GM23248 (cell line): ENCODE measurements at regions not wholly inside any gene's neighbourhood (a gene's known extent, or its start where the extent isn't known, plus 50 kb on each side); places are given as distances from the start of the nearest gene placed in this dataset.

Experiments used
- DNase-seq: peaks from one replicate; pipeline ENCODE4 v3.0.0-alpha.2; 2015
- H2AFZ ChIP-seq: fragments of 200-600 bp; sonication (generic); 2 replicates; pipeline ENCODE4 v1.6.1; 2016; ENCODE audit warnings: antibody characterized with exemption
- H3F3A ChIP-seq: fragments of 200-600 bp; sonication (generic); 2 replicates; pipeline ENCODE4 v1.6.1; 2016; ENCODE audit warnings: mild to moderate bottlenecking, antibody characterized with exemption, mixed run types; ENCODE audit not compliant: insufficient read depth
- H3K27ac ChIP-seq: fragments of 200-600 bp; sonication (generic); 2 replicates; pipeline ENCODE4 v1.5.1; 2016; ENCODE audit warnings: mild to moderate bottlenecking
- H3K27me3 ChIP-seq: fragments of 200-600 bp; sonication (generic); replicated peaks from 2 replicates; pipeline ENCODE4 v1.6.1; 2016; ENCODE audit warnings: mild to moderate bottlenecking; ENCODE audit not compliant: insufficient read depth
- H3K36me3 ChIP-seq: fragments of 200-600 bp; sonication (generic); 2 replicates; pipeline ENCODE4 v1.6.1; 2016; ENCODE audit warnings: low read depth, mild to moderate bottlenecking
- H3K4me1 ChIP-seq: fragments of 200-600 bp; sonication (generic); 2 replicates; pipeline ENCODE4 v1.6.1; 2016; ENCODE audit warnings: mild to moderate bottlenecking; ENCODE audit not compliant: insufficient read depth
- H3K4me2 ChIP-seq: fragments of 200-600 bp; sonication (generic); one replicate; pipeline ENCODE4 v1.6.1; 2016; ENCODE audit warnings: mild to moderate bottlenecking; ENCODE audit not compliant: unreplicated experiment
- H3K4me3 ChIP-seq: fragments of 200-600 bp; sonication (generic); 2 replicates; pipeline ENCODE4 v1.5.1; 2016; ENCODE audit warnings: mild to moderate bottlenecking
- H3K79me2 ChIP-seq: fragments of 200-600 bp; sonication (generic); 2 replicates; pipeline ENCODE4 v1.6.1; 2016; ENCODE audit warnings: mild to moderate bottlenecking; ENCODE audit not compliant: insufficient read depth
- H3K9ac ChIP-seq: fragments of 200-600 bp; sonication (generic); 2 replicates; pipeline ENCODE4 v1.6.1; 2016; ENCODE audit warnings: mild to moderate bottlenecking
- H3K9me2 ChIP-seq: fragments of 200-600 bp; sonication (generic); 2 replicates; pipeline ENCODE4 v1.6.1; 2016; ENCODE audit warnings: mixed run types, mild to moderate bottlenecking, moderate library complexity; ENCODE audit not compliant: insufficient read depth
- H3K9me3 ChIP-seq: fragments of 200-600 bp; sonication (generic); one replicate; pipeline ENCODE4 v1.6.1; 2017; ENCODE audit warnings: low read depth
- H4K20me1 ChIP-seq: fragments of 200-600 bp; sonication (generic); 2 replicates; pipeline ENCODE4 v1.6.0; 2016; ENCODE audit not compliant: insufficient read depth
- EZH2 ChIP-seq: fragments of 200-600 bp; sonication (generic); IDR thresholded peaks from 2 replicates; pipeline ENCODE4 v1.6.1; 2018; ENCODE audit warnings: antibody characterized with exemption, mild to moderate bottlenecking; ENCODE audit not compliant: insufficient read depth, poor library complexity, severe bottlenecking
- EZH2phosphoT487 ChIP-seq: fragments of 200-600 bp; sonication (generic); IDR thresholded peaks from 2 replicates; pipeline ENCODE4 v1.6.1; 2018; ENCODE audit warnings: antibody characterized with exemption, moderate library complexity, mild to moderate bottlenecking, low read depth; ENCODE audit not compliant: insufficient read depth
- WGBS, 2 experiments: methylation state at CpG; one replicate each; pipeline ENCODE4 v1.1.6; 2015 to 2017; ENCODE audit warnings: low lambda C conversion rate in 2 of 2, low coverage in 1 of 2; ENCODE audit errors: missing lambda C conversion rate in 2 of 2; 5-methylcytosine and 5-hydroxymethylcytosine counted together
- in situ Hi-C: fragments of 300-500 bp; cut with MboI; formaldehyde crosslinking; loops from 2 replicates; pipeline ENCODE4 v1.15.0; 2020

GRCh38 chr10:58888957-58889356 lies 287.5 kb upstream of the PHYHIPL start:
- no peak overlapping the region for H3K4me3 ChIP-seq
- no peaks in the 10 kb centered on the region for H3K27me3 ChIP-seq
- H4K20me1 ChIP-seq, result no peaks in the 10 kb centered on the region
- H3K27ac ChIP-seq, result no peak overlapping the region
- H3K79me2 ChIP-seq, result no peaks in the 10 kb centered on the region
- no peaks in the 10 kb centered on the region for H3K9me3 ChIP-seq
- H3K4me2 ChIP-seq, result no peak overlapping the region
- no peak for TF ChIP-seq EZH2
- TF ChIP-seq EZH2phosphoT487, result no peak
- H3K9ac ChIP-seq, result no peak overlapping the region
- peaks cover 9% of the 10 kb centered on the region for H3K4me1 ChIP-seq
- no peaks in the 10 kb centered on the region for H3F3A ChIP-seq
- DNase-seq, result no peak
- H3K36me3 ChIP-seq, result no peaks in the 10 kb centered on the region
- H3K9me2 ChIP-seq, result no peaks in the 10 kb centered on the region
- no peak overlapping the region for H2AFZ ChIP-seq
- in situ Hi-C loops, result no loop called here
- WGBS, 2 experiments, result 95 to 98% methylated on average over 3 of the region's 3 CpGs

- Histone ChIP-seq H3K36me3 (no peaks in the 10 kb centered on the region), H3K4me2 (peak overlapping the region; percentile 32), H3K9me3 (no peaks in the 10 kb centered on the region), H3K4me1 (peaks cover 9% of the 10 kb centered on the region), H3K27ac (no peak overlapping the region), H2AFZ (peak overlapping the region; percentile 37; the same call in 1 of the 2 replicates), H3F3A (no peaks in the 10 kb centered on the region), H3K27me3 (no peaks in the 10 kb centered on the region), H3K9me2 (no peaks in the 10 kb centered on the region), H3K4me3 (no peak overlapping the region), H3K9ac (no peak overlapping the region), H3K79me2 (no peaks in the 10 kb centered on the region), H4K20me1 (no peaks in the 10 kb centered on the region)
- in situ Hi-C loops, result no loop called here
- TF ChIP-seq EZH2phosphoT487 (no peak), EZH2 (no peak)
- 27 to 34% methylated on average over 3 of the region's 3 CpGs for WGBS, 2 experiments
- peak; percentile 34 for DNase-seq
Measured at GRCh38 chr10:58892031-58892531, 284.4 kb upstream of the PHYHIPL start.

- WGBS, 2 experiments, result 94% methylated on average over 2 of the region's 2 CpGs
- DNase-seq, result no peak
- Histone ChIP-seq H3K9me2 (no peaks in the 10 kb centered on the region), H2AFZ (no peak overlapping the region), H3K27me3 (no peaks in the 10 kb centered on the region), H3K4me3 (no peak overlapping the region), H3F3A (no peaks in the 10 kb centered on the region), H3K4me1 (peaks cover 9% of the 10 kb centered on the region), H3K36me3 (no peaks in the 10 kb centered on the region), H3K27ac (no peak overlapping the region), H3K9me3 (no peaks in the 10 kb centered on the region), H3K9ac (no peak overlapping the region), H3K79me2 (no peaks in the 10 kb centered on the region), H3K4me2 (no peak overlapping the region), H4K20me1 (no peaks in the 10 kb centered on the region)
- in situ Hi-C loops, result no loop called here
- TF ChIP-seq EZH2phosphoT487, result no peak
- no peak for TF ChIP-seq EZH2
Measured at GRCh38 chr10:58894929-58895328, 281.5 kb upstream of the PHYHIPL start.

GRCh38 chr10:58896229-58896628 lies 280.2 kb upstream of the PHYHIPL start:
- H2AFZ ChIP-seq, result no peak overlapping the region
- in situ Hi-C loops, result no loop called here

GRCh38 chr10:58897236-58897635 lies 279.2 kb upstream of the PHYHIPL start:
- Histone ChIP-seq H3K9me3 (no peaks in the 10 kb centered on the region), H3K9me2 (no peaks in the 10 kb centered on the region), H3K36me3 (no peaks in the 10 kb centered on the region), H3K4me1 (peaks cover 5% of the 10 kb centered on the region), H4K20me1 (no peaks in the 10 kb centered on the region), H3K27me3 (no peaks in the 10 kb centered on the region), H3K27ac (no peak overlapping the region), H3K4me2 (no peak overlapping the region), H2AFZ (no peak overlapping the region), H3K4me3 (no peak overlapping the region), H3F3A (no peaks in the 10 kb centered on the region), H3K9ac (no peak overlapping the region), H3K79me2 (no peaks in the 10 kb centered on the region)
- DNase-seq, result no peak
- in situ Hi-C loops, result no loop called here
- TF ChIP-seq EZH2phosphoT487 (no peak), EZH2 (no peak)

More at GRCh38 chr10:58896229-58896628, 280.2 kb upstream of the PHYHIPL start:
- Histone ChIP-seq H3K27me3 (no peaks in the 10 kb centered on the region), H3K36me3 (no peaks in the 10 kb centered on the region), H3K9me2 (no peaks in the 10 kb centered on the region), H3K27ac (no peak overlapping the region), H3K4me2 (no peak overlapping the region), H3K79me2 (no peaks in the 10 kb centered on the region), H3K9ac (no peak overlapping the region), H3K4me1 (peaks cover 9% of the 10 kb centered on the region), H4K20me1 (no peaks in the 10 kb centered on the region), H3K9me3 (no peaks in the 10 kb centered on the region), H3K4me3 (no peak overlapping the region), H3F3A (no peaks in the 10 kb centered on the region)
- WGBS, 2 experiments, result 93 to 100% methylated on average over 1 of the region's 1 CpG
- DNase-seq, result no peak
- TF ChIP-seq EZH2 (no peak), EZH2phosphoT487 (no peak)
